ENCODE measurements at regions not wholly inside any gene's neighbourhood (a gene's known extent, or its start where the extent isn't known, plus 50 kb on each side); places are given as distances from the start of the nearest gene placed in this dataset.

DNA sequence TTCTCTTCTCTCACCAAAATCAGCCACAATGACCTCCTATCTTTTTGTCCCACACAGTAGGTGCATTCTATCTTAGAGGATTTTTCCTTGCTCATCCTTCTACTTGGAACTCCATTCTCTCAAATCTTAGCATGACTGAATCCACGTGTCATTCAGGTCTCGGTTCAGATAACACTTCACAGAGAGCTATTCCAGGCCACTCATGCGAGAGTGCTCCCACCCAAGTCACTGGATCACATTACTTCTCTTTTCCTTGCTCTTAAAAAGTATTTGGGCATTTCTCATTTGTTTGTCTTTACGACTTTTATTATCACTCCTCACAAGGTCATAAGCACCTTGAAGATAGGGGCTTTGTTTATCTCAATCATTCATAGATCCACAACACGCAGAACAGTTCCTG, 647.5 kb upstream of the TENM3 start:
- no peak overlapping the region for H3K4me3 ChIP-seq (replicated peaks in 1 of 3; ENCODE audit: insufficient read depth in 1 of 3, low read depth in 2 of 3, low read length in 3 of 3)
- H3K79me2 ChIP-seq (ENCODE audit: insufficient read depth, low read length), result no peaks in the 10 kb centered on the region
- BruUV-seq (replicated peaks), result no TSS peak
- no peak overlapping the region for H2AFZ ChIP-seq (ENCODE audit: low read length)
- H3K9me3 ChIP-seq (ENCODE audit: low read length), result no peaks in the 10 kb centered on the region
- TF ChIP-seq YEATS4 (CRISPR knock-in tag; IDR thresholded peaks at IDR 0.05; ENCODE audit: borderline replicate concordance) (no peak), ZNF616 (CRISPR knock-in tag; IDR thresholded peaks at IDR 0.05; ENCODE audit: low read depth) (no peak), FOXA1 (IDR thresholded peaks at IDR 0.05) (no peak), FOXA1 (CRISPR knock-in tag; IDR thresholded peaks at IDR 0.05) (no peak), ELF4 (CRISPR knock-in tag; IDR thresholded peaks at IDR 0.05; ENCODE audit: borderline replicate concordance) (no peak), SOX13 (IDR thresholded peaks at IDR 0.05) (no peak), SOX13 (CRISPR knock-in tag; conservative IDR thresholded peaks at IDR 0.05 in 1 of 2, IDR thresholded peaks at IDR 0.05 in 1 of 2) (no peak)
- TF ChIP-seq, protein P1, sequence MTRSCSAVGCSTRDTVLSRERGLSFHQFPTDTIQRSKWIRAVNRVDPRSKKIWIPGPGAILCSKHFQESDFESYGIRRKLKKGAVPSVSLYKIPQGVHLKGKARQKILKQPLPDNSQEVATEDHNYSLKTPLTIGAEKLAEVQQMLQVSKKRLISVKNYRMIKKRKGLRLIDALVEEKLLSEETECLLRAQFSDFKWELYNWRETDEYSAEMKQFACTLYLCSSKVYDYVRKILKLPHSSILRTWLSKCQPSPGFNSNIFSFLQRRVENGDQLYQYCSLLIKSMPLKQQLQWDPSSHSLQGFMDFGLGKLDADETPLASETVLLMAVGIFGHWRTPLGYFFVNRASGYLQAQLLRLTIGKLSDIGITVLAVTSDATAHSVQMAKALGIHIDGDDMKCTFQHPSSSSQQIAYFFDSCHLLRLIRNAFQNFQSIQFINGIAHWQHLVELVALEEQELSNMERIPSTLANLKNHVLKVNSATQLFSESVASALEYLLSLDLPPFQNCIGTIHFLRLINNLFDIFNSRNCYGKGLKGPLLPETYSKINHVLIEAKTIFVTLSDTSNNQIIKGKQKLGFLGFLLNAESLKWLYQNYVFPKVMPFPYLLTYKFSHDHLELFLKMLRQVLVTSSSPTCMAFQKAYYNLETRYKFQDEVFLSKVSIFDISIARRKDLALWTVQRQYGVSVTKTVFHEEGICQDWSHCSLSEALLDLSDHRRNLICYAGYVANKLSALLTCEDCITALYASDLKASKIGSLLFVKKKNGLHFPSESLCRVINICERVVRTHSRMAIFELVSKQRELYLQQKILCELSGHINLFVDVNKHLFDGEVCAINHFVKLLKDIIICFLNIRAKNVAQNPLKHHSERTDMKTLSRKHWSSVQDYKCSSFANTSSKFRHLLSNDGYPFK (CRISPR knock-in tag; IDR thresholded peaks at IDR 0.05; ENCODE audit: borderline replicate concordance), result no peak
- TF ChIP-seq, protein P2, sequence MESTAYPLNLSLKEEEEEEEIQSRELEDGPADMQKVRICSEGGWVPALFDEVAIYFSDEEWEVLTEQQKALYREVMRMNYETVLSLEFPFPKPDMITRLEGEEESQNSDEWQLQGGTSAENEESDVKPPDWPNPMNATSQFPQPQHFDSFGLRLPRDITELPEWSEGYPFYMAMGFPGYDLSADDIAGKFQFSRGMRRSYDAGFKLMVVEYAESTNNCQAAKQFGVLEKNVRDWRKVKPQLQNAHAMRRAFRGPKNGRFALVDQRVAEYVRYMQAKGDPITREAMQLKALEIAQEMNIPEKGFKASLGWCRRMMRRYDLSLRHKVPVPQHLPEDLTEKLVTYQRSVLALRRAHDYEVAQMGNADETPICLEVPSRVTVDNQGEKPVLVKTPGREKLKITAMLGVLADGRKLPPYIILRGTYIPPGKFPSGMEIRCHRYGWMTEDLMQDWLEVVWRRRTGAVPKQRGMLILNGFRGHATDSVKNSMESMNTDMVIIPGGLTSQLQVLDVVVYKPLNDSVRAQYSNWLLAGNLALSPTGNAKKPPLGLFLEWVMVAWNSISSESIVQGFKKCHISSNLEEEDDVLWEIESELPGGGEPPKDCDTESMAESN (CRISPR knock-in tag; conservative IDR thresholded peaks at IDR 0.05), result no peak
- no peaks in the 10 kb centered on the region; a peak in 1 of 5 replicates for H3K27me3 ChIP-seq (ENCODE audit: control insufficient read depth in 1 of 2, insufficient read depth in 2 of 2, low read length in 2 of 2)
- no peak for DNase-seq (ENCODE audit: low spot score)
- no peaks in the 10 kb centered on the region for H4K20me1 ChIP-seq (ENCODE audit: insufficient read depth, low read length)
- H3K4me1 ChIP-seq (ENCODE audit: insufficient read depth, low read length), result no peaks in the 10 kb centered on the region
- in situ Hi-C loops (cut with HindIII; ENCODE audit: extremely low pct_ligation_motif_present, low pct_unique_long_range_greater_than_20kb) (no loop called here), intact Hi-C loops (cut with micrococcal nuclease; ENCODE audit: unreplicated experiment) (no loop called here)
- H3K36me3 ChIP-seq (replicated peaks in 1 of 2; ENCODE audit: control insufficient read depth in 1 of 2, insufficient read depth in 2 of 2, low read length in 2 of 2), result no peaks in the 10 kb centered on the region
- ATAC-seq, result no peak
- no peak overlapping the region for H3K27ac ChIP-seq (ENCODE audit: extremely low read length, insufficient read depth, low read length)
- no peak for FAIRE-seq
- H3K9ac ChIP-seq (ENCODE audit: insufficient read depth, low read depth, low read length), result no peak overlapping the region
- ChIA-PET POLR2A (no interaction called here), CTCF (ENCODE audit: low intra/inter-chr PET ratio, low total read pairs) (no interaction called here)
- H3K4me2 ChIP-seq (ENCODE audit: low read depth, low read length), result no peak overlapping the region
- WGBS (ENCODE audit: low lambda C conversion rate), result 1% methylated on average over 5 of the region's 5 CpGs

Data from HepG2 (cell line).